GM13976 (cell line): ENCODE measurements at regions not wholly inside any gene's neighbourhood (a gene's known extent, or its start where the extent isn't known, plus 50 kb on each side); places are given as distances from the start of the nearest gene placed in this dataset.

Source experiments
- DNase-seq: peaks from one replicate; pipeline ENCODE4 v3.0.0; 2012; ENCODE audit warnings: low spot score
- CTCF ChIP-seq: IDR thresholded peaks from 2 replicates; pipeline ENCODE4 v1.5.1; 2012; ENCODE audit warnings: borderline replicate concordance, mild to moderate bottlenecking; ENCODE audit not compliant: insufficient read depth; ENCODE audit errors: extremely low read depth, missing control alignments, control extremely low read depth
- in situ Hi-C: fragments of 300-500 bp; cut with MboI; formaldehyde crosslinking; loops from one replicate; pipeline ENCODE4 v1.12.0; 2022; ENCODE audit warnings: low sequenced_read_pairs, mixed read lengths, inconsistent platforms; ENCODE audit not compliant: unreplicated experiment

DNA sequence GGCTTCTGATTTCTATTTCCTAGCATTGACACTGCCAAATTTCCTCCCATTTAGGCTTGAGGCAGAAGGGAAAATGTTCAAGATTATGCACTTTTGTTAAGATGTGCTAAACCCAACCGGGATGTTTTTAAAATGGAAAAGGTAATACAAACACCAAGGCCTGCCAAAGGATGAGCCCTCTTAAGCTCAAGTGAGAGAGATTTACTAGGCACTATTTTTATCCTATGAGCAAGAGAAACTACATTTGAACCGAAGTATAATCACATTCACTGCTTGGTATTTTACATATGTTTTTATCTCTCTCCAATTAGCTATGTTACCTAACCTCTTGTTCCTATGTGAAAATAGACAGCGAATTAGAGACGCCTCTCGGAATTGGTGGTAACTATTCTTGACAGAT lies 295.8 kb downstream of the GABRB3 start:
- no peak for TF ChIP-seq CTCF
- no peak for DNase-seq
- in situ Hi-C loops: no loop called here

DNA sequence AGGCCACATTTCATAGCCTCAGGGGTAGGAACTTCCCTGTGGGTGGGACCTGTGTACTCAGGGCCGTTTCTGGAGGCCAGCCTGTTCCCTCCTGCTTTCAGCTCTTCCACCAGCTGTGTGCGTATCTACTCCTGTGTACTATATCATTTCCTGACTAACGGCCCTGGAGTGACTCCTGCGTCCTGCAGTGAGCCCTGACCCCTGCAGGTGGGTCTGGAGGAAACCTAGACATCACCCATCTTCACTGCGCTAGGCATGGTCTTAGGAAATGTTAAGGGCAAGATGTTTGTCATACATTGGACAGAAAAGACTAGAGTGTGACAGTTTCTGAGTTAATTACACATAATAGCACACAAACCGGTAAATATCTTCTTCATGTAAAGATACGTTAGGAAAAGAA lies 297.3 kb downstream of the GABRB3 start:
- in situ Hi-C loops: no loop called here
- no peak for DNase-seq
- TF ChIP-seq CTCF: no peak

DNA sequence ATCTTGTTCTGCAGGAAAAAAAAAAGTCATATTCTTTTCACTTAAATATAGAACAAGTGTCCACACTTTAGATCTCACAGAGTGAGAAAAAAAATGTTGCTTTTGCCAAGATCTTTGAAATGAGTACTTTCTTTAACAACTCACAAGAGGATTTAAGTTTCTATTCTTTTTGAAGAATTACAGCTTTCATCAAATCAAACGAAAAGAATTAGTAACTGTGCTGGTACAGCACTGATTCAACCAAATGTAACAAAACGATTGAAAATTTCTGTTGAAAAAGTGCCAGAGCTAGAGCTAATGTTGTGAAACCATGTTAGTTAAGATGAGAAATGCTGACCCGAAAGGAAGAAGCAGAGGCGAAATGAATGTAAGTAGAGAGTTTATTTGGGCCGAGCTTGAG lies 300.2 kb downstream of the GABRB3 start:
- no peak for TF ChIP-seq CTCF
- in situ Hi-C loops: no loop called here
- DNase-seq: no peak

GRCh38 chr15:26461847-26462608 lies 310.8 kb downstream of the GABRB3 start:
- TF ChIP-seq CTCF: no peak
- no peak for DNase-seq
- in situ Hi-C loops: no loop called here

- no peak for DNase-seq
- in situ Hi-C loops: no loop called here
- no peak for TF ChIP-seq CTCF
These were observed 312.7 kb downstream of the GABRB3 start for GRCh38 chr15:26460165-26460564.

GRCh38 chr15:26455828-26456227 lies 317.0 kb downstream of the GABRB3 start:
- DNase-seq: no peak
- no peak for TF ChIP-seq CTCF
- in situ Hi-C loops: no loop called here
